ENCODE measurements at regions not wholly inside any gene's neighbourhood (a gene's known extent, or its start where the extent isn't known, plus 50 kb on each side); places are given as distances from the start of the nearest gene placed in this dataset.

DNA sequence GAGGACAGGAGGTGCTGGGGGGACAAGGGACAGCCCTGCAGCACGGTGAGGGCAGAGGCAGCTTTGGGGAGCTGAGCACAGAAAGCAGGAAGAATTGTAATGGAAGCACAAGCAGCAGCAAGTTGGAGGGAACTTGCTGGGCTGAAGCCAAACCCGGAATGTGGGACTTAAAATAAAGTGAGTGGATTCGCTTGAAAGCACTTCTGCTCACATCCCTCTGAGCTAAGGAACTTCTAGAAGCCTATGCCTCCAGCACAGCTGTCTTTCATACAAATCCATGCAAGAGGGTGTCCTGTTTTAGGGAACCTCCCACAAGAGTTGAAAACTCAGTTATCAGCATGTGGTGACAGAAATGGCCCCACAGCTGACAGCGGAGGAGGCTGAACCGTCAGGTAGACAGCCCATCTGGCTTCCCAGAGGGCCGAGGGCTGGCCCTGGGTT lies 71.4 kb upstream of the MLN start:
- TF ChIP-seq CHD4 (IDR thresholded peaks at IDR 0.05; ENCODE audit: borderline replicate concordance) (no peak), RAD21 (conservative IDR thresholded peaks at IDR 0.05 in 1 of 2, IDR thresholded peaks at IDR 0.05 in 1 of 2) (no peak), NR3C1 (IDR thresholded peaks at IDR 0.05) (no peak), HOXB13 (CRISPR knock-in tag; IDR thresholded peaks at IDR 0.05; ENCODE audit: low read depth) (no peak), ZFP36 (IDR thresholded peaks at IDR 0.05; ENCODE audit: borderline replicate concordance, partially characterized antibody) (no peak), FOSL2 (IDR thresholded peaks at IDR 0.05) (no peak), FOSL2 (CRISPR knock-in tag; IDR thresholded peaks at IDR 0.05) (no peak), KDM1A (IDR thresholded peaks at IDR 0.05; ENCODE audit: low read depth) (no peak), CHD2 (IDR thresholded peaks at IDR 0.05; ENCODE audit: low read length, partially characterized antibody) (no peak), MAZ (IDR thresholded peaks at IDR 0.05; ENCODE audit: borderline replicate concordance, low read depth, low read length) (no peak), POLR2AphosphoS2 (conservative IDR thresholded peaks at IDR 0.05; ENCODE audit: low read length) (no peak)
- TF ChIP-seq, protein P1, sequence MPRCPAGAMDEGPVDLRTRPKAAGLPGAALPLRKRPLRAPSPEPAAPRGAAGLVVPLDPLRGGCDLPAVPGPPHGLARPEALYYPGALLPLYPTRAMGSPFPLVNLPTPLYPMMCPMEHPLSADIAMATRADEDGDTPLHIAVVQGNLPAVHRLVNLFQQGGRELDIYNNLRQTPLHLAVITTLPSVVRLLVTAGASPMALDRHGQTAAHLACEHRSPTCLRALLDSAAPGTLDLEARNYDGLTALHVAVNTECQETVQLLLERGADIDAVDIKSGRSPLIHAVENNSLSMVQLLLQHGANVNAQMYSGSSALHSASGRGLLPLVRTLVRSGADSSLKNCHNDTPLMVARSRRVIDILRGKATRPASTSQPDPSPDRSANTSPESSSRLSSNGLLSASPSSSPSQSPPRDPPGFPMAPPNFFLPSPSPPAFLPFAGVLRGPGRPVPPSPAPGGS (IDR thresholded peaks at IDR 0.05): no peak
- TF ChIP-seq, protein P2, sequence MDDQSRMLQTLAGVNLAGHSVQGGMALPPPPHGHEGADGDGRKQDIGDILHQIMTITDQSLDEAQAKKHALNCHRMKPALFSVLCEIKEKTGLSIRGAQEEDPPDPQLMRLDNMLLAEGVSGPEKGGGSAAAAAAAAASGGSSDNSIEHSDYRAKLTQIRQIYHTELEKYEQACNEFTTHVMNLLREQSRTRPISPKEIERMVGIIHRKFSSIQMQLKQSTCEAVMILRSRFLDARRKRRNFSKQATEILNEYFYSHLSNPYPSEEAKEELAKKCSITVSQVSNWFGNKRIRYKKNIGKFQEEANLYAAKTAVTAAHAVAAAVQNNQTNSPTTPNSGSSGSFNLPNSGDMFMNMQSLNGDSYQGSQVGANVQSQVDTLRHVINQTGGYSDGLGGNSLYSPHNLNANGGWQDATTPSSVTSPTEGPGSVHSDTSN (IDR thresholded peaks at IDR 0.05): no peak
- TF ChIP-seq, protein P3, sequence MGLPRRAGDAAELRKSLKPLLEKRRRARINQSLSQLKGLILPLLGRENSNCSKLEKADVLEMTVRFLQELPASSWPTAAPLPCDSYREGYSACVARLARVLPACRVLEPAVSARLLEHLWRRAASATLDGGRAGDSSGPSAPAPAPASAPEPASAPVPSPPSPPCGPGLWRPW (IDR thresholded peaks at IDR 0.05): no peak
- TF ChIP-seq, protein P4, sequence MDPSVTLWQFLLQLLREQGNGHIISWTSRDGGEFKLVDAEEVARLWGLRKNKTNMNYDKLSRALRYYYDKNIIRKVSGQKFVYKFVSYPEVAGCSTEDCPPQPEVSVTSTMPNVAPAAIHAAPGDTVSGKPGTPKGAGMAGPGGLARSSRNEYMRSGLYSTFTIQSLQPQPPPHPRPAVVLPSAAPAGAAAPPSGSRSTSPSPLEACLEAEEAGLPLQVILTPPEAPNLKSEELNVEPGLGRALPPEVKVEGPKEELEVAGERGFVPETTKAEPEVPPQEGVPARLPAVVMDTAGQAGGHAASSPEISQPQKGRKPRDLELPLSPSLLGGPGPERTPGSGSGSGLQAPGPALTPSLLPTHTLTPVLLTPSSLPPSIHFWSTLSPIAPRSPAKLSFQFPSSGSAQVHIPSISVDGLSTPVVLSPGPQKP (IDR thresholded peaks at IDR 0.05; ENCODE audit: low read depth, low read length): no peak
- TF ChIP-seq, protein P5, sequence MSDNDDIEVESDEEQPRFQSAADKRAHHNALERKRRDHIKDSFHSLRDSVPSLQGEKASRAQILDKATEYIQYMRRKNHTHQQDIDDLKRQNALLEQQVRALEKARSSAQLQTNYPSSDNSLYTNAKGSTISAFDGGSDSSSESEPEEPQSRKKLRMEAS (IDR thresholded peaks at IDR 0.05): no peak
- no peak for FAIRE-seq
- ChIA-PET CTCF (no interaction called here), POLR2A (no interaction called here)
- Histone ChIP-seq H3K9me3 (no peaks in the 10 kb centered on the region), H3K4me2 (no peak overlapping the region), H3K4me1 (no peaks in the 10 kb centered on the region), H3K27ac (no peak overlapping the region), H3K4me3 (no peak overlapping the region)
- ATAC-seq: no peak
- DNase-seq (ENCODE audit: low read depth in 1 of 2, low spot score in 1 of 2): no peak
- whole genome bisulfite sequencing (ENCODE audit: missing lambda C conversion rate): 59% methylated on average over 6 of the region's 6 CpGs

DNA sequence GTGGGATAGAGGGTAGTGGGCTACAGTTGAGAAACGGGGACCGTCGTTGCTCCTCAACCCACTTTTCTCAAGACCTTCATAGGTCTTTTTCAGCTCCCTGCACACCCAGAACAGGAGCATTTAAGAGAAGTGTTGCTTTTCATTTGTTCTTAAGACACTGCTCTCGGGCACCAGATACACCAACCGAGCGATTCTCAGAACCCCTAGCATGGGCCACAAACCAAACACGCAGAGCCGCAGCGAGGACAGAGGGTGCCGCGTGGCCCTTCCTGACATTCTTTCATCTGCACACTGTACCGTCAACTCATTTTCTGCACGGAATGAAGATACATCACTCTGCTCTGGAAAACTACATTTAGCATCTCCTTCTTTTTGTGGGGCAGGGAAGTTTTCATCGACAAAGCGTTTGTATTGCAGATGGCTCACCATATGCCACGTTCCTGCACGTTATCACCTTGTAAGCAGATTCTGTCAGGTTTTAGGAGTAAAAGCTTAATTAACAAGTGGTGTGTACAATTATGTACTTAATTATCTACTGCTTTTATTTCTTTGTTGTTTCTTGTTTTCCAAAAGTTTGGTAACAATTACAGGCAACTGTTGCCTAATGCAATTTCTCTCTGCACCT lies 70.4 kb upstream of the MLN start:
- no peak overlapping the region for H3K4me2 ChIP-seq
- no peaks in the 10 kb centered on the region for H3K9me3 ChIP-seq
- ATAC-seq: no peak
- H3K4me3 ChIP-seq: no peak overlapping the region
- no peaks in the 10 kb centered on the region for H3K4me1 ChIP-seq
- no peak for FAIRE-seq
- no peak for DNase-seq (ENCODE audit: low read depth in 1 of 2, low spot score in 1 of 2)
- CTCF ChIA-PET: no interaction called here
- POLR2A ChIA-PET: no interaction called here
- WGBS (ENCODE audit: missing lambda C conversion rate): 77% methylated on average over 17 of the region's 17 CpGs
- no peak overlapping the region for H3K27ac ChIP-seq
- TF ChIP-seq HDAC2 (IDR thresholded peaks at IDR 0.05): no peak
- no peak for TF ChIP-seq HOXA7 (CRISPR knock-in tag; IDR thresholded peaks at IDR 0.05)
- TF ChIP-seq ZSCAN20 (CRISPR knock-in tag; IDR thresholded peaks at IDR 0.05): no peak
- TF ChIP-seq TP53 (CRISPR knock-in tag; IDR thresholded peaks at IDR 0.05): no peak
- no peak for TF ChIP-seq CBX8 (IDR thresholded peaks at IDR 0.05)
- TF ChIP-seq, protein P5 (IDR thresholded peaks at IDR 0.05): no peak
- TF ChIP-seq, protein P3 (IDR thresholded peaks at IDR 0.05): no peak
- TF ChIP-seq FOSL2 (IDR thresholded peaks at IDR 0.05): no peak
- no peak for TF ChIP-seq FOSL2 (CRISPR knock-in tag; IDR thresholded peaks at IDR 0.05)
- TF ChIP-seq, protein P1 (IDR thresholded peaks at IDR 0.05): no peak
- no peak for TF ChIP-seq FOSB (CRISPR knock-in tag; IDR thresholded peaks at IDR 0.05)
- TF ChIP-seq SMC3 (IDR thresholded peaks at IDR 0.05): no peak
- TF ChIP-seq, protein P6, sequence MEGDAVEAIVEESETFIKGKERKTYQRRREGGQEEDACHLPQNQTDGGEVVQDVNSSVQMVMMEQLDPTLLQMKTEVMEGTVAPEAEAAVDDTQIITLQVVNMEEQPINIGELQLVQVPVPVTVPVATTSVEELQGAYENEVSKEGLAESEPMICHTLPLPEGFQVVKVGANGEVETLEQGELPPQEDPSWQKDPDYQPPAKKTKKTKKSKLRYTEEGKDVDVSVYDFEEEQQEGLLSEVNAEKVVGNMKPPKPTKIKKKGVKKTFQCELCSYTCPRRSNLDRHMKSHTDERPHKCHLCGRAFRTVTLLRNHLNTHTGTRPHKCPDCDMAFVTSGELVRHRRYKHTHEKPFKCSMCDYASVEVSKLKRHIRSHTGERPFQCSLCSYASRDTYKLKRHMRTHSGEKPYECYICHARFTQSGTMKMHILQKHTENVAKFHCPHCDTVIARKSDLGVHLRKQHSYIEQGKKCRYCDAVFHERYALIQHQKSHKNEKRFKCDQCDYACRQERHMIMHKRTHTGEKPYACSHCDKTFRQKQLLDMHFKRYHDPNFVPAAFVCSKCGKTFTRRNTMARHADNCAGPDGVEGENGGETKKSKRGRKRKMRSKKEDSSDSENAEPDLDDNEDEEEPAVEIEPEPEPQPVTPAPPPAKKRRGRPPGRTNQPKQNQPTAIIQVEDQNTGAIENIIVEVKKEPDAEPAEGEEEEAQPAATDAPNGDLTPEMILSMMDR (IDR thresholded peaks at IDR 0.05): no peak
- no peak for TF ChIP-seq RARB (CRISPR knock-in tag; IDR thresholded peaks at IDR 0.05)
- TF ChIP-seq, protein P7, sequence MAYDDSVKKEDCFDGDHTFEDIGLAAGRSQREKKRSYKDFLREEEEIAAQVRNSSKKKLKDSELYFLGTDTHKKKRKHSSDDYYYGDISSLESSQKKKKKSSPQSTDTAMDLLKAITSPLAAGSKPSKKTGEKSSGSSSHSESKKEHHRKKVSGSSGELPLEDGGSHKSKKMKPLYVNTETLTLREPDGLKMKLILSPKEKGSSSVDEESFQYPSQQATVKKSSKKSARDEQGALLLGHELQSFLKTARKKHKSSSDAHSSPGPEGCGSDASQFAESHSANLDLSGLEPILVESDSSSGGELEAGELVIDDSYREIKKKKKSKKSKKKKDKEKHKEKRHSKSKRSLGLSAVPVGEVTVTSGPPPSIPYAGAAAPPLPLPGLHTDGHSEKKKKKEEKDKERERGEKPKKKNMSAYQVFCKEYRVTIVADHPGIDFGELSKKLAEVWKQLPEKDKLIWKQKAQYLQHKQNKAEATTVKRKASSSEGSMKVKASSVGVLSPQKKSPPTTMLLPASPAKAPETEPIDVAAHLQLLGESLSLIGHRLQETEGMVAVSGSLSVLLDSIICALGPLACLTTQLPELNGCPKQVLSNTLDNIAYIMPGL (CRISPR knock-in tag; IDR thresholded peaks at IDR 0.05; ENCODE audit: borderline replicate concordance): no peak
- TF ChIP-seq MAFK (IDR thresholded peaks at IDR 0.05; ENCODE audit: partially characterized antibody): no peak

Data from A549 (cell line).